Osteoblast (primary cell): ENCODE measurements at regions not wholly inside any gene's neighbourhood (a gene's known extent, or its start where the extent isn't known, plus 50 kb on each side); places are given as distances from the start of the nearest gene placed in this dataset.
A peak's percentile ranks its signal among the peaks of the same experiment; 100 is the strongest.

ENCODE experiments used
- DNase-seq: peaks from one replicate; pipeline ENCODE4 v3.0.0; 2011; ENCODE audit warnings: low spot score, mixed read lengths; ENCODE audit not compliant: insufficient read length; ENCODE audit errors: missing footprints
- H2AFZ ChIP-seq: 2 replicates; pipeline ENCODE4 v1.6.0; 2011; ENCODE audit warnings: mild to moderate bottlenecking, low read length
- H3K27ac ChIP-seq: 2 replicates; pipeline ENCODE4 v1.5.1; 2011; ENCODE audit warnings: mild to moderate bottlenecking, low read depth, low read length, moderate library complexity
- H3K27me3 ChIP-seq: 2 replicates; pipeline ENCODE4 v1.6.0; 2012; ENCODE audit warnings: mild to moderate bottlenecking, control low read depth, inconsistent platforms, low read length, moderate library complexity; ENCODE audit not compliant: insufficient read depth
- H3K36me3 ChIP-seq: 2 replicates; pipeline ENCODE4 v1.5.1; 2011; ENCODE audit warnings: mild to moderate bottlenecking, low read length, control low read depth, moderate library complexity; ENCODE audit not compliant: insufficient read depth
- H3K4me1 ChIP-seq: 2 replicates; pipeline ENCODE4 v1.5.1; 2011; ENCODE audit warnings: mild to moderate bottlenecking, low read length, control low read depth, moderate library complexity; ENCODE audit not compliant: insufficient read depth
- H3K4me2 ChIP-seq: 2 replicates; pipeline ENCODE4 v1.6.0; 2011; ENCODE audit warnings: mild to moderate bottlenecking, low read length; ENCODE audit not compliant: insufficient read depth
- H3K4me3 ChIP-seq: fragments of 200-600 bp; sonication (generic); 3 replicates; pipeline ENCODE4 v1.5.1; 2012; ENCODE audit warnings: mild to moderate bottlenecking, low read length, inconsistent platforms; ENCODE audit not compliant: insufficient read depth
- H3K79me2 ChIP-seq: 2 replicates; pipeline ENCODE4 v1.6.0; 2012; ENCODE audit warnings: mild to moderate bottlenecking, low read length, control low read depth, inconsistent platforms; ENCODE audit not compliant: insufficient read depth
- H3K9me3 ChIP-seq: 2 replicates; pipeline ENCODE4 v1.5.1; 2011; ENCODE audit warnings: low read depth, low read length, control low read depth
- H4K20me1 ChIP-seq: 2 replicates; pipeline ENCODE4 v1.6.0; 2012; ENCODE audit warnings: mild to moderate bottlenecking, low read length, control low read depth; ENCODE audit not compliant: insufficient read depth
- TF ChIP-seq, protein P1 (sequence below): IDR thresholded peaks from 2 replicates; pipeline ENCODE4 v1.5.1; 2011; ENCODE audit warnings: mild to moderate bottlenecking, low read depth, low read length, moderate library complexity; ENCODE audit errors: extremely low read depth

GRCh38 chr5:89396278-89396954 lies 513.4 kb upstream of the MEF2C start:
- no peaks in the 10 kb centered on the region for H4K20me1 ChIP-seq
- peak overlapping the region; percentile 52 for H3K27ac ChIP-seq
- DNase-seq = no peak
- peak overlapping the region; percentile 21 for H3K4me3 ChIP-seq
- no peaks in the 10 kb centered on the region for H3K36me3 ChIP-seq
- peaks cover 14% of the 10 kb centered on the region for H3K4me1 ChIP-seq
- peak overlapping the region; percentile 94 for H2AFZ ChIP-seq
- H3K4me2 ChIP-seq = peak overlapping the region; percentile 72
- TF ChIP-seq, protein P1, sequence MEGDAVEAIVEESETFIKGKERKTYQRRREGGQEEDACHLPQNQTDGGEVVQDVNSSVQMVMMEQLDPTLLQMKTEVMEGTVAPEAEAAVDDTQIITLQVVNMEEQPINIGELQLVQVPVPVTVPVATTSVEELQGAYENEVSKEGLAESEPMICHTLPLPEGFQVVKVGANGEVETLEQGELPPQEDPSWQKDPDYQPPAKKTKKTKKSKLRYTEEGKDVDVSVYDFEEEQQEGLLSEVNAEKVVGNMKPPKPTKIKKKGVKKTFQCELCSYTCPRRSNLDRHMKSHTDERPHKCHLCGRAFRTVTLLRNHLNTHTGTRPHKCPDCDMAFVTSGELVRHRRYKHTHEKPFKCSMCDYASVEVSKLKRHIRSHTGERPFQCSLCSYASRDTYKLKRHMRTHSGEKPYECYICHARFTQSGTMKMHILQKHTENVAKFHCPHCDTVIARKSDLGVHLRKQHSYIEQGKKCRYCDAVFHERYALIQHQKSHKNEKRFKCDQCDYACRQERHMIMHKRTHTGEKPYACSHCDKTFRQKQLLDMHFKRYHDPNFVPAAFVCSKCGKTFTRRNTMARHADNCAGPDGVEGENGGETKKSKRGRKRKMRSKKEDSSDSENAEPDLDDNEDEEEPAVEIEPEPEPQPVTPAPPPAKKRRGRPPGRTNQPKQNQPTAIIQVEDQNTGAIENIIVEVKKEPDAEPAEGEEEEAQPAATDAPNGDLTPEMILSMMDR = no peak
- no peaks in the 10 kb centered on the region for H3K79me2 ChIP-seq
- no peaks in the 10 kb centered on the region for H3K9me3 ChIP-seq
- H3K27me3 ChIP-seq = no peaks in the 10 kb centered on the region

GRCh38 chr5:89395111-89395510 lies 512.1 kb upstream of the MEF2C start:
- Histone ChIP-seq H3K4me1 (peaks cover 14% of the 10 kb centered on the region), H3K4me2 (no peak overlapping the region), H3K27me3 (no peaks in the 10 kb centered on the region), H3K4me3 (no peak overlapping the region), H3K36me3 (no peaks in the 10 kb centered on the region), H2AFZ (no peak overlapping the region), H3K27ac (no peak overlapping the region), H4K20me1 (no peaks in the 10 kb centered on the region), H3K9me3 (no peaks in the 10 kb centered on the region), H3K79me2 (no peaks in the 10 kb centered on the region)
- TF ChIP-seq, protein P1 = no peak
- DNase-seq = no peak

DNA sequence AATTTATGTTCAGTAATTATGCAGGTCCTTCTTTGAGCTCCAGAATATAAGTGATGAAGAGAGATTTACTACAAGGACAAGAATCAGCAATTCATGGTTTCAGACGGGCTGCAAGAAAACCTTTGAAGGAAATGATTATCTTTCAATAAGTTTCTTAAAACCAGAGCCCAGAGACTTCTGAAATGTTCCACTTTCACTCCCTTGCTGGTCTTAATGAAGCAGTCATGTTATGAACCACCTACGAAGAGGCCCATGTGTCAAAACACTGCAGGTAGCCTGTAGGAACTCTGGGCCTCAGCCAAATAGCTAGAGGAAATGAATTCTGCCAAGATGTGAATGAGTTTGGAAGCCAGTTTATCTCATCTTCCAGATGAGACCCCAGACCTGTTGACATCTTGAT lies 505.9 kb upstream of the MEF2C start:
- Histone ChIP-seq H4K20me1 (no peaks in the 10 kb centered on the region), H2AFZ (no peak overlapping the region), H3K4me3 (no peak overlapping the region), H3K79me2 (no peaks in the 10 kb centered on the region), H3K4me2 (no peak overlapping the region), H3K36me3 (no peaks in the 10 kb centered on the region), H3K9me3 (no peaks in the 10 kb centered on the region), H3K27ac (no peak overlapping the region), H3K27me3 (no peaks in the 10 kb centered on the region), H3K4me1 (no peaks in the 10 kb centered on the region)
- no peak for DNase-seq
- TF ChIP-seq, protein P1 = no peak

DNA sequence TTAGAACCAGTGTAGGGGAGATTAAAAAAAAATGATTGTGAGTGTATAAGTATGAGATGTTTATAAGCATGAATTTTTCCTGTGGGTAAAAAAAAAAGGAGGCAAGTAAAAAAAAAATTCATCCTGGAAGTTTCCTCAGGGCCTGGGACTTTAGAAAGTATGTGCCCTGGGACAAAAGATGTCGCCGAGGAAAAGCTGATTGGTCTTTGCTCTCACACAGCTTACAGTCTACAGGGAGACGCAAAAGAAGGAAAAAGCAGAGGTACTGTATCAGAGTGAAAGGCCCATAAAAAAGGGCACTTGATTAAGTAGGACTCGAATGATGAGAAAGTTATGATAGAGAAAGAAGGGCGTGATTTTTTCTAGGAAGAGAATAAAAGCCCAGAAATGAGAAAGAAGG lies 501.4 kb upstream of the MEF2C start:
- Histone ChIP-seq H3K36me3 (no peaks in the 10 kb centered on the region), H2AFZ (no peak overlapping the region), H3K9me3 (no peaks in the 10 kb centered on the region), H3K79me2 (no peaks in the 10 kb centered on the region), H3K27me3 (no peaks in the 10 kb centered on the region), H3K4me3 (no peak overlapping the region), H4K20me1 (no peaks in the 10 kb centered on the region), H3K27ac (no peak overlapping the region), H3K4me1 (no peaks in the 10 kb centered on the region), H3K4me2 (no peak overlapping the region)
- no peak for DNase-seq
- TF ChIP-seq, protein P1 = no peak
